ENCODE measurements at regions not wholly inside any gene's neighbourhood (a gene's known extent, or its start where the extent isn't known, plus 50 kb on each side); places are given as distances from the start of the nearest gene placed in this dataset.

DNA sequence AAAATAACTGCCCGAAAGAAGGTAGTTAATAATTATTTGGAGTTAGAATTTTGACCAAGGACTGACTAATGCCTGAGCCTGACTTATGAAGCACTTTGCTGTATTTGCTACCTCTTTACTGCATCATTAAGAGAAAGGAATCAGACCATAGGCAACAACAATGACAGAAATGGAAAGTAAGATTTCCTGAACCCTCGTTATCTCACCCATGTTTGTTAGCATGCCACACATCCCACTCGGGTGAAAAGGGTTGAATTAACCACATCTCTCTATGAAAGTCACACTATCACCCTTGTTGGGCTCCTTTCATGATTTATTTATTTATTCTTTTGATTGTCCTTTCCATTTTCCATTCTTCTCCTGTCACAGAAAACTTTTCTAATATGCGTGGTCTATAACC, 59.6 kb downstream of the OLIG3 start:
- Histone ChIP-seq H3K36me3 (ENCODE audit: control insufficient read depth, insufficient read depth, low read length) (no peaks in the 10 kb centered on the region), H3K4me1 (ENCODE audit: control insufficient read depth, insufficient read depth, low read length) (no peaks in the 10 kb centered on the region), H3K9me3 (ENCODE audit: control insufficient read depth, low read length) (no peaks in the 10 kb centered on the region), H3K4me3 (ENCODE audit: insufficient read depth, low read depth, low read length) (no peak overlapping the region), H3K27ac (ENCODE audit: insufficient read depth, low read depth, low read length, poor library complexity, severe bottlenecking) (no peak overlapping the region), H3K27me3 (ENCODE audit: control insufficient read depth, insufficient read depth, low read length, poor library complexity, severe bottlenecking) (no peaks in the 10 kb centered on the region)
- 91 to 98% methylated on average over 3 to 4 of the region's 4 CpGs for WGBS, 2 experiments

DNA sequence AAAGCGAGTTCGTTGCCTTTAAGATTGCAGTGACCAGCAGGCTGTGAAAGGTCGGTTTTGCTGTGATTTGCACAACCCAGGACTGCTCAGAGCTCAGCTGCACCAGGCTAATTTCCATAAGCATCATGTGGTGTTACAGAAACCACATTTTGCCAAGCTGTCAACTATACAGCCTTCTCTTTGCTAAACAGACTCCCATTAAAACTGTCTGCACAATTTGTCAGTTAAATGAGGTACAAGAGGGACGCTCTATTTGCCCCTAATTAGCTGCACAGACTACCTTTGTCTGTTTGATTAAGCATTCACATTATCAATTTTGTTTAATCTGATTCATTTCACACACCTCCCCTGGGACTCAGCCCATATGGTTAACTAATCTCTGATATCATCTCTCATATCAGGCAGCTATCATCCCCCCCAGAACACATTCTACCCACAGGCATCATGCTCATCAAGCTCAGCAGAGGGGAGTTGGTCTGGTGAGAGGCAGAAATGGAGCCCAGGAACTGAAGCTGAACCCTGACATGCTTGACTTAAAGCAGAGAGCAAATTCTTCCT, 62.1 kb downstream of the OLIG3 start:
- no peak overlapping the region for H3K4me3 ChIP-seq (ENCODE audit: insufficient read depth, low read depth, low read length)
- 89 to 90% methylated on average over 4 of the region's 4 CpGs for WGBS, 2 experiments
- H3K36me3 ChIP-seq (ENCODE audit: control insufficient read depth, insufficient read depth, low read length): no peaks in the 10 kb centered on the region
- H3K27me3 ChIP-seq (ENCODE audit: control insufficient read depth, insufficient read depth, low read length, poor library complexity, severe bottlenecking): no peaks in the 10 kb centered on the region
- H3K27ac ChIP-seq (ENCODE audit: insufficient read depth, low read depth, low read length, poor library complexity, severe bottlenecking): no peak overlapping the region
- no peaks in the 10 kb centered on the region for H3K4me1 ChIP-seq (ENCODE audit: control insufficient read depth, insufficient read depth, low read length)
- no peaks in the 10 kb centered on the region for H3K9me3 ChIP-seq (ENCODE audit: control insufficient read depth, low read length)

DNA sequence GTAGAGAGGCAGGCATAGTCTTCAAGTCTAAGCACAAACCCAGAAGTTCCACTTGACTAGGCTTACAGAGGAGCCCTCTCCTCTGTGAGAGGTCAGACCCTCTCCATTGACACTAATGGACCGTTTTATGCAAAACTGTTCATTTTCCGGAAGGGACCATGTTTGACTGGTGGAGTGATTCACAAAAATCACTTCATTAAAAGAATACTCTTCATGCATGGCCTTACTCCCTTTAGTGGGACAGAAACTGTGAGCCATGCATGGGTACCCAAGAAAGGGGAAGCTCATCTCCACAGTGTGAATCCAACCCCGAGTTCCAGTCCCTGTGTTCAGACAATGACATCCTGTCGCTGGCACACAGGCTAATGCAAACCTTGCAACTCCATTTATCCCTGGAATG, 63.2 kb downstream of the OLIG3 start:
- no peaks in the 10 kb centered on the region for H3K36me3 ChIP-seq (ENCODE audit: control insufficient read depth, insufficient read depth, low read length)
- no peaks in the 10 kb centered on the region for H3K4me1 ChIP-seq (ENCODE audit: control insufficient read depth, insufficient read depth, low read length)
- H3K9me3 ChIP-seq (ENCODE audit: control insufficient read depth, low read length): no peaks in the 10 kb centered on the region
- WGBS, 2 experiments: 93 to 95% methylated on average over 4 of the region's 4 CpGs
- no peak overlapping the region for H3K27ac ChIP-seq (ENCODE audit: insufficient read depth, low read depth, low read length, poor library complexity, severe bottlenecking)
- H3K4me3 ChIP-seq (ENCODE audit: insufficient read depth, low read depth, low read length): no peak overlapping the region
- no peaks in the 10 kb centered on the region for H3K27me3 ChIP-seq (ENCODE audit: control insufficient read depth, insufficient read depth, low read length, poor library complexity, severe bottlenecking)

DNA sequence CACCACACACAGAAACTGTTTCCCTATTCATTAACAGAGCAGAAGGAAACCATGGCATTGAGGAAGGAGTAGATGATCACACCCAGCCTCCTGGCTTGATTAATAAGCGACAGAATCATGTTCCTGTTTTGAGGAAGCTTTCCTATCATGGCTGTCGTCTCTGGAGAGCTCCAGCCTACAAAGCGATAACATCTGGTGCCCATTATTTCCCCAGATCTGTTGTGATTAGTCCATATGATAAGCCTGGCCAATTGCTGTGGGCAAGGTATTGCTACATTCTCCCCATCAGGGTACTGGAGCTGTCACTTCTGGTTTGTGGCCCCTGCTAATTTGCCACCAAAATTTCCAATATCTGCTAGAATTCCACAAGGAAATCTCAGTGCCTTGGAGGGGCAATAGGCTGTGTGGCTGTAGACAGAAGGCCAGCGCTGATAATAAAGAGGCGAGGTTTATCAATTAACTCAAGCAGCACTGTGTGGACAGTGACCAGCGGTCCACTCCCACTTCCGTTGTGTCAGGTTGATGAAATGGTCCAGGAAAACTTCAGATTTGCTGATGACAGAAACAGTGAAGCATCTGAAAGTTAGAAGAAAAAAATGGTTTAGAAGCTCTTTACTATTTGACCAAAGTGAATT, 66.4 kb downstream of the OLIG3 start:
- H3K9me3 ChIP-seq (ENCODE audit: control insufficient read depth, low read length): no peaks in the 10 kb centered on the region
- no peak overlapping the region for H3K27ac ChIP-seq (ENCODE audit: insufficient read depth, low read depth, low read length, poor library complexity, severe bottlenecking)
- peaks cover 5% of the 10 kb centered on the region for H3K4me1 ChIP-seq (ENCODE audit: control insufficient read depth, insufficient read depth, low read length)
- WGBS, 2 experiments: 95 to 97% methylated on average over 7 of the region's 7 CpGs
- no peak overlapping the region for H3K4me3 ChIP-seq (ENCODE audit: insufficient read depth, low read depth, low read length)
- H3K27me3 ChIP-seq (ENCODE audit: control insufficient read depth, insufficient read depth, low read length, poor library complexity, severe bottlenecking): no peaks in the 10 kb centered on the region
- H3K36me3 ChIP-seq (ENCODE audit: control insufficient read depth, insufficient read depth, low read length): no peaks in the 10 kb centered on the region

DNA sequence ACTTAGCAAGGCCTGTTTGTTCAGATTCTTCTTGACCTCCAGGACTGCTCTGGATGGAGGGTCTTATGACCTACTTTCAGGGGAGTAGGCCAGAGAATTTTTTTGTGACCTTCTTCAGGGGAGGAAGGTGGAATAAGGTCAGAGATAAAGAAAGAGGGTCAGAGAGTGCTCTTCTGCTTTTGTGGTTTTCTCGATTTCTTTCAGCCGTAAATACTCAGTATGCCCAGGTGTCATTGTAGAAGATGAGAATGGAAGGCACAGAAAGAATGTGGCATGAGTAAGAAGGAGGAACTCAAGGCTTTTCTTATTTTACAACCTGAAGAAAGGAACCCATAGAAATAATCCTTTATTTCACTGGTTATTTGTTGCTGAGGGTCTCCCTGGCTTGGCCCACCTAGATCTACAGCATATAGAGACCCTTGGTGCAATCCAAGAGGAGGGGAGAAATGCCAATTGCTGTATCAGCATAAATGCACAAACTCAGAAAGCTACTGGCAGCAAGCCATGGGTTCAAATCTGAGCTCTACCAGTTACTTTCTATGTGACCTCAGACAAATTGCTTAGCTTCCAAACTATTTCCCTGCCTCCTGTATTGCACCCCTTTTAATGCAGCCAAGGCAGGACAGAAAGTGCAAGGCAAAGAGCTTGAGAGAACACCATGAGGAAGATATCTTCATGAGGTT, 68.0 kb downstream of the OLIG3 start:
- H3K4me3 ChIP-seq (ENCODE audit: insufficient read depth, low read depth, low read length): no peak overlapping the region
- no peaks in the 10 kb centered on the region for H3K27me3 ChIP-seq (ENCODE audit: control insufficient read depth, insufficient read depth, low read length, poor library complexity, severe bottlenecking)
- WGBS, 2 experiments: 70 to 78% methylated on average over 2 of the region's 2 CpGs
- peaks cover 5% of the 10 kb centered on the region for H3K4me1 ChIP-seq (ENCODE audit: control insufficient read depth, insufficient read depth, low read length)
- H3K9me3 ChIP-seq (ENCODE audit: control insufficient read depth, low read length): no peaks in the 10 kb centered on the region
- no peak overlapping the region for H3K27ac ChIP-seq (ENCODE audit: insufficient read depth, low read depth, low read length, poor library complexity, severe bottlenecking)
- no peaks in the 10 kb centered on the region for H3K36me3 ChIP-seq (ENCODE audit: control insufficient read depth, insufficient read depth, low read length)

GRCh38 chr6:137424251-137424650, 69.9 kb downstream of the OLIG3 start:
- Histone ChIP-seq H3K4me1 (ENCODE audit: control insufficient read depth, insufficient read depth, low read length) (peaks cover 5% of the 10 kb centered on the region), H3K9me3 (ENCODE audit: control insufficient read depth, low read length) (no peaks in the 10 kb centered on the region), H3K27ac (ENCODE audit: insufficient read depth, low read depth, low read length, poor library complexity, severe bottlenecking) (no peak overlapping the region), H3K36me3 (ENCODE audit: control insufficient read depth, insufficient read depth, low read length) (no peaks in the 10 kb centered on the region), H3K4me3 (ENCODE audit: insufficient read depth, low read depth, low read length) (no peak overlapping the region), H3K27me3 (ENCODE audit: control insufficient read depth, insufficient read depth, low read length, poor library complexity, severe bottlenecking) (no peaks in the 10 kb centered on the region)
- WGBS, 2 experiments: 8 to 15% methylated on average over 3 of the region's 3 CpGs

- Histone ChIP-seq H3K4me1 (ENCODE audit: control insufficient read depth, insufficient read depth, low read length) (peaks cover 5% of the 10 kb centered on the region), H3K36me3 (ENCODE audit: control insufficient read depth, insufficient read depth, low read length) (no peaks in the 10 kb centered on the region), H3K27ac (ENCODE audit: insufficient read depth, low read depth, low read length, poor library complexity, severe bottlenecking) (no peak overlapping the region), H3K27me3 (ENCODE audit: control insufficient read depth, insufficient read depth, low read length, poor library complexity, severe bottlenecking) (no peaks in the 10 kb centered on the region), H3K4me3 (ENCODE audit: insufficient read depth, low read depth, low read length) (no peak overlapping the region), H3K9me3 (ENCODE audit: control insufficient read depth, low read length) (no peaks in the 10 kb centered on the region)
- WGBS, 2 experiments: 9 to 11% methylated on average over 3 of the region's 3 CpGs
These were observed 70.6 kb downstream of the OLIG3 start for GRCh38 chr6:137423451-137424168.

GRCh38 chr6:137417396-137417795, 76.8 kb downstream of the OLIG3 start:
- Histone ChIP-seq H3K36me3 (ENCODE audit: control insufficient read depth, insufficient read depth, low read length) (no peaks in the 10 kb centered on the region), H3K9me3 (ENCODE audit: control insufficient read depth, low read length) (no peaks in the 10 kb centered on the region), H3K27ac (ENCODE audit: insufficient read depth, low read depth, low read length, poor library complexity, severe bottlenecking) (no peak overlapping the region), H3K27me3 (ENCODE audit: control insufficient read depth, insufficient read depth, low read length, poor library complexity, severe bottlenecking) (no peaks in the 10 kb centered on the region), H3K4me1 (ENCODE audit: control insufficient read depth, insufficient read depth, low read length) (peaks cover 32% of the 10 kb centered on the region), H3K4me3 (ENCODE audit: insufficient read depth, low read depth, low read length) (no peak overlapping the region)
- 89 to 100% methylated on average over 1 to 2 of the region's 2 CpGs for WGBS, 2 experiments

GRCh38 chr6:137416376-137417109, 77.7 kb downstream of the OLIG3 start:
- Histone ChIP-seq H3K9me3 (ENCODE audit: control insufficient read depth, low read length) (no peaks in the 10 kb centered on the region), H3K4me1 (ENCODE audit: control insufficient read depth, insufficient read depth, low read length) (peaks cover 32% of the 10 kb centered on the region), H3K4me3 (ENCODE audit: insufficient read depth, low read depth, low read length) (no peak overlapping the region), H3K27ac (ENCODE audit: insufficient read depth, low read depth, low read length, poor library complexity, severe bottlenecking) (no peak overlapping the region), H3K36me3 (ENCODE audit: control insufficient read depth, insufficient read depth, low read length) (no peaks in the 10 kb centered on the region), H3K27me3 (ENCODE audit: control insufficient read depth, insufficient read depth, low read length, poor library complexity, severe bottlenecking) (no peaks in the 10 kb centered on the region)
- 68 to 76% methylated on average over 9 of the region's 9 CpGs for WGBS, 2 experiments

DNA sequence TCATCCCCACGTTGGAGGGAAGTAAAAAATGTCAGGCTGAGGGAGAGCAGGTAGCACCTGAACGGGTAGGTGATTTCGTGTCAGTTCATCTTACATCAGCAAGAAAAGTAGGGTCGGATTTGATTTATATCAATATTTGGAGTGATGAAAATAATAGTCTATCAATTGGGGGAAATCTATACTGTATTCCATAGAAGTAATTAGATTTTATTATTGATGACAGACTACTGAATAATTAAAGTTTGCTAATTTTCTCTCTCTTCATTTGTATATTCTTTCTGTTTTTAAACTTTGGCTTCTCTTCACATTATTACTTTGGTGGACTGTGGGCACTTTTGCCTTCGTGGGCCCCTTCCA, 78.4 kb downstream of the OLIG3 start:
- Histone ChIP-seq H3K4me1 (ENCODE audit: control insufficient read depth, insufficient read depth, low read length) (peaks cover 32% of the 10 kb centered on the region), H3K27me3 (ENCODE audit: control insufficient read depth, insufficient read depth, low read length, poor library complexity, severe bottlenecking) (no peaks in the 10 kb centered on the region), H3K9me3 (ENCODE audit: control insufficient read depth, low read length) (no peaks in the 10 kb centered on the region), H3K27ac (ENCODE audit: insufficient read depth, low read depth, low read length, poor library complexity, severe bottlenecking) (no peak overlapping the region), H3K36me3 (ENCODE audit: control insufficient read depth, insufficient read depth, low read length) (no peaks in the 10 kb centered on the region), H3K4me3 (ENCODE audit: insufficient read depth, low read depth, low read length) (no peak overlapping the region)
- 10 to 17% methylated on average over 4 of the region's 5 CpGs for WGBS, 2 experiments
